IMR-90 (cell line): ENCODE measurements at regions not wholly inside any gene's neighbourhood (a gene's known extent, or its start where the extent isn't known, plus 50 kb on each side); places are given as distances from the start of the nearest gene placed in this dataset.

ENCODE experiments used
- ATAC-seq: fragments of 200-7000 bp; cut with Tn5 transposase; 2 replicates; pipeline ENCODE4 v1.9.1; 2020; ENCODE audit warnings: low read depth, mild to moderate bottlenecking, moderate library complexity
- BruUV-seq: library from RNA; stranded (reverse); fragments of 400-500 nt; replicated peaks from 2 replicates; lab custom pipeline; 2021; lab: Mats Ljungman, UMichigan
- CTCF ChIA-PET: fragments of 300-600 bp; formaldehyde crosslinking; extraction: SDS; loops from one replicate; lab custom pipeline; 2021; ENCODE audit warnings: antibody characterized with exemption; lab: Yijun Ruan, JAX
- POLR2A ChIA-PET: fragments of 300-600 bp; sonication (Branson Sonifier 250); formaldehyde crosslinking; loops from one replicate; lab custom pipeline; 2022; ENCODE audit warnings: antibody characterized with exemption; ENCODE audit not compliant: unreplicated experiment; lab: Charles Lee
- DNase-seq: peaks from one replicate; pipeline ENCODE4 v3.0.0; 2013
- H2AFZ ChIP-seq: replicated peaks from 2 replicates; pipeline ENCODE3; 2013; ENCODE audit warnings: low read length, mild to moderate bottlenecking; ENCODE audit not compliant: poor library complexity
- H2AK5ac ChIP-seq: 2 replicates; pipeline ENCODE4 v1.6.1; 2013; ENCODE audit warnings: low read depth, low read length, inconsistent platforms
- H2AK9ac ChIP-seq: replicated peaks from 2 replicates; pipeline ENCODE3; 2013; ENCODE audit warnings: mild to moderate bottlenecking, low read depth, low read length, moderate library complexity; ENCODE audit not compliant: poor library complexity
- H2BK120ac ChIP-seq: 2 replicates; pipeline ENCODE4 v1.6.1; 2013; ENCODE audit warnings: low read depth, low read length, inconsistent platforms
- H2BK15ac ChIP-seq: 3 replicates; pipeline ENCODE4 v1.6.1; 2013; ENCODE audit warnings: low read depth, low read length, inconsistent platforms
- H2BK20ac ChIP-seq: 2 replicates; pipeline ENCODE4 v1.6.1; 2013; ENCODE audit warnings: low read depth, mild to moderate bottlenecking, inconsistent platforms, low read length, moderate library complexity
- H2BK5ac ChIP-seq: 2 replicates; pipeline ENCODE4 v1.6.1; 2013; ENCODE audit warnings: mild to moderate bottlenecking, low read depth, low read length, inconsistent platforms; ENCODE audit not compliant: poor library complexity, severe bottlenecking
- H3K14ac ChIP-seq: replicated peaks from 2 replicates; pipeline ENCODE4 v1.6.1; 2013; ENCODE audit warnings: low read depth, low read length, inconsistent platforms
- H3K18ac ChIP-seq: 2 replicates; pipeline ENCODE4 v1.6.1; 2013; ENCODE audit warnings: low read depth, low read length, control low read depth
- H3K23ac ChIP-seq: 2 replicates; pipeline ENCODE4 v1.6.1; 2013; ENCODE audit warnings: low read depth, low read length, inconsistent platforms
- H3K27ac ChIP-seq: 2 replicates; pipeline ENCODE4 v1.5.1; 2013; ENCODE audit warnings: mild to moderate bottlenecking, control low read depth, low read length; ENCODE audit not compliant: insufficient read depth
- H3K27me3 ChIP-seq: 2 replicates; pipeline ENCODE4 v1.6.1; 2013; ENCODE audit warnings: low read length; ENCODE audit not compliant: control insufficient read depth, insufficient read depth
- H3K36me3 ChIP-seq: 2 replicates; pipeline ENCODE4 v1.6.1; 2013; ENCODE audit warnings: low read length, mixed read lengths; ENCODE audit not compliant: control insufficient read depth, insufficient read depth
- H3K4ac ChIP-seq: 2 replicates; pipeline ENCODE4 v1.6.1; 2013; ENCODE audit warnings: low read depth, low read length, inconsistent platforms
- H3K4me1 ChIP-seq: 2 replicates; pipeline ENCODE4 v1.6.1; 2013; ENCODE audit warnings: low read length, mixed read lengths; ENCODE audit not compliant: control insufficient read depth, insufficient read depth
- H3K4me2 ChIP-seq: 2 replicates; pipeline ENCODE4 v1.6.1; 2013; ENCODE audit warnings: low read depth, mild to moderate bottlenecking, control low read depth, low read length, moderate library complexity
- H3K4me3 ChIP-seq: 2 replicates; pipeline ENCODE4 v1.5.1; 2013; ENCODE audit warnings: low read depth, mild to moderate bottlenecking, control low read depth, low read length, moderate library complexity; ENCODE audit not compliant: insufficient read depth
- H3K56ac ChIP-seq: 2 replicates; pipeline ENCODE4 v1.6.1; 2013; ENCODE audit warnings: low read length, inconsistent platforms; ENCODE audit not compliant: insufficient read depth; ENCODE audit errors: extremely low read depth
- H3K79me1 ChIP-seq, 2 experiments: 2 replicates each; pipeline ENCODE4 v1.6.1; 2013; ENCODE audit warnings: low read length in 2 of 2, inconsistent platforms in 1 of 2, low read depth in 1 of 2
- H3K9ac ChIP-seq: 2 replicates; pipeline ENCODE4 v1.6.1; 2013; ENCODE audit warnings: low read depth, low read length, control low read depth
- H3K9me1 ChIP-seq: 2 replicates; pipeline ENCODE4 v1.6.1; 2013; ENCODE audit warnings: low read length, inconsistent platforms; ENCODE audit not compliant: insufficient read depth
- H3K9me3 ChIP-seq: 2 replicates; pipeline ENCODE4 v1.6.1; 2013; ENCODE audit warnings: low read length; ENCODE audit not compliant: control insufficient read depth, insufficient read depth
- H4K20me1 ChIP-seq: 2 replicates; pipeline ENCODE4 v1.6.1; 2013; ENCODE audit warnings: low read length, inconsistent platforms; ENCODE audit not compliant: insufficient read depth
- H4K5ac ChIP-seq: 2 replicates; pipeline ENCODE4 v1.6.1; 2013; ENCODE audit warnings: mild to moderate bottlenecking, low read depth, low read length, control low read depth
- H4K8ac ChIP-seq, 2 experiments: 2 replicates each; pipeline ENCODE4 v1.6.1; 2013; ENCODE audit warnings: low read depth in 2 of 2, low read length in 2 of 2, control low read depth in 1 of 2, inconsistent platforms in 1 of 2
- H4K91ac ChIP-seq: 2 replicates; pipeline ENCODE4 v1.6.1; 2013; ENCODE audit warnings: low read depth, low read length, inconsistent platforms; ENCODE audit not compliant: insufficient read depth
- CEBPB ChIP-seq: IDR thresholded peaks from 2 replicates; pipeline ENCODE4 v1.6.1; 2012; ENCODE audit warnings: low read depth, low read length, improper control_type of control experiment
- MAZ ChIP-seq: IDR thresholded peaks from 2 replicates; pipeline ENCODE4 v1.6.1; 2012; ENCODE audit warnings: low read depth, mild to moderate bottlenecking, low read length, improper control_type of control experiment, moderate library complexity, borderline replicate concordance
- WGBS, 2 experiments: methylation state at CpG; one replicate each; pipeline versions ENCODE4 v1.1.5 to v1.1.7; 2013; ENCODE audit warnings: missing lambda C conversion rate in 2 of 2; ENCODE audit not compliant: insufficient read length in 1 of 2; ENCODE audit errors: extremely low coverage in 2 of 2; 5-methylcytosine and 5-hydroxymethylcytosine counted together
- dilution Hi-C: fragments of 300-500 bp; cut with HindIII; formaldehyde crosslinking; loops from one replicate; pipeline ENCODE4 v1.14.3; 2018; ENCODE audit warnings: low sequenced_read_pairs; ENCODE audit not compliant: unreplicated experiment
- in situ Hi-C: fragments of 300-500 bp; cut with MboI; formaldehyde crosslinking; loops from 3 replicates; pipeline ENCODE4 v1.14.3; 2019; ENCODE audit warnings: low sequenced_read_pairs, inconsistent platforms, mixed read lengths
- intact Hi-C: fragments of 100-400 bp; cut with micrococcal nuclease; formaldehyde crosslinking; loops from 2 replicates; pipeline ENCODE4 v1.10.0; 2022
- TF ChIP-seq, protein P1 (sequence below): fragments of 150-350 bp; IDR thresholded peaks from 2 replicates; pipeline ENCODE4 v1.6.1; 2016; ENCODE audit warnings: low read depth, mild to moderate bottlenecking, low read length, moderate library complexity, borderline replicate concordance

GRCh38 chr1:5613900-5614299, 378.3 kb downstream of the NPHP4 start:
- Histone ChIP-seq H3K9me3 (peaks cover 33% of the 10 kb centered on the region; the same call in 1 of the 2 replicates), H3K4ac (no peak overlapping the region), H3K56ac (no peak overlapping the region), H3K4me1 (no peaks in the 10 kb centered on the region), H3K4me2 (no peak overlapping the region), H2AFZ (no peak overlapping the region), H3K4me3 (no peak overlapping the region), H3K27ac (no peak overlapping the region), H3K23ac (no peak overlapping the region), H2AK9ac (no peak overlapping the region), H4K5ac (no peak overlapping the region), H4K8ac (no peak overlapping the region), H4K20me1 (no peaks in the 10 kb centered on the region), H2BK20ac (no peak overlapping the region), H3K9me1 (no peaks in the 10 kb centered on the region), H4K91ac (no peak overlapping the region), H3K36me3 (no peaks in the 10 kb centered on the region), H2BK120ac (no peak overlapping the region), H3K27me3 (no peaks in the 10 kb centered on the region), H2BK15ac (no peak overlapping the region), H2BK5ac (no peak overlapping the region), H3K14ac (no peak overlapping the region), H3K9ac (no peak overlapping the region), H2AK5ac (no peak overlapping the region), H3K18ac (no peak overlapping the region), H3K79me1 (no peaks in the 10 kb centered on the region)
- intact Hi-C loops (no loop called here), in situ Hi-C loops (no loop called here), dilution Hi-C loops (no loop called here)
- CTCF ChIA-PET: no interaction called here
- BruUV-seq: no TSS peak
- WGBS, 2 experiments: no CpG with 5 or more reads among the region's 4 CpGs
- ATAC-seq (no peak), DNase-seq (no peak)
- POLR2A ChIA-PET: no interaction called here
- TF ChIP-seq CEBPB: no peak
- TF ChIP-seq, protein P1, sequence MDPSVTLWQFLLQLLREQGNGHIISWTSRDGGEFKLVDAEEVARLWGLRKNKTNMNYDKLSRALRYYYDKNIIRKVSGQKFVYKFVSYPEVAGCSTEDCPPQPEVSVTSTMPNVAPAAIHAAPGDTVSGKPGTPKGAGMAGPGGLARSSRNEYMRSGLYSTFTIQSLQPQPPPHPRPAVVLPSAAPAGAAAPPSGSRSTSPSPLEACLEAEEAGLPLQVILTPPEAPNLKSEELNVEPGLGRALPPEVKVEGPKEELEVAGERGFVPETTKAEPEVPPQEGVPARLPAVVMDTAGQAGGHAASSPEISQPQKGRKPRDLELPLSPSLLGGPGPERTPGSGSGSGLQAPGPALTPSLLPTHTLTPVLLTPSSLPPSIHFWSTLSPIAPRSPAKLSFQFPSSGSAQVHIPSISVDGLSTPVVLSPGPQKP: no peak
- TF ChIP-seq MAZ: no peak
